HEK293 (cell line): ENCODE measurements at regions not wholly inside any gene's neighbourhood (a gene's known extent, or its start where the extent isn't known, plus 50 kb on each side); places are given as distances from the start of the nearest gene placed in this dataset.

Experiments used
- CTCF ChIA-PET: fragments of 350-600 bp; formaldehyde crosslinking; extraction: SDS; loops from one replicate; lab custom pipeline; 2021; ENCODE audit warnings: antibody characterized with exemption; lab: Yijun Ruan, JAX
- POLR2A ChIA-PET: fragments of 300-600 bp; formaldehyde crosslinking; extraction: SDS; loops from one replicate; lab custom pipeline; 2020; ENCODE audit warnings: antibody characterized with exemption, inconsistent platforms; lab: Yijun Ruan, JAX
- H3K27ac ChIP-seq: fragments of 200-500 bp; sonication (Bioruptor generic); 2 replicates; pipeline ENCODE4 v1.5.1; 2014; ENCODE audit warnings: low read depth, low read length, control low read depth, inconsistent platforms; ENCODE audit errors: extremely low read depth
- H3K36me3 ChIP-seq, 2 experiments: fragments of 200-500 bp in 1 of 2; sonication (Bioruptor generic) in 1 of 2; 1 replicate in 1 of 2; 2 replicates in 1 of 2; pipeline ENCODE4 v1.5.1; 2014 to 2017; ENCODE audit warnings: inconsistent platforms in 2 of 2, low read length in 2 of 2; ENCODE audit not compliant: control insufficient read depth in 2 of 2, insufficient read depth in 1 of 2
- H3K4me1 ChIP-seq: fragments of 200-500 bp; sonication (Bioruptor generic); 2 replicates; pipeline ENCODE4 v1.5.1; 2014; ENCODE audit warnings: mild to moderate bottlenecking, low read length, inconsistent platforms; ENCODE audit not compliant: control insufficient read depth, insufficient read depth
- H3K4me3 ChIP-seq: 2 replicates; pipeline ENCODE4 v1.5.1; 2011; ENCODE audit warnings: low read depth, mild to moderate bottlenecking, control low read depth, low read length, moderate library complexity
- H3K9me3 ChIP-seq: fragments of 200-500 bp; sonication (Bioruptor generic); 2 replicates; pipeline ENCODE4 v1.5.1; 2014; ENCODE audit warnings: low read depth, low read length, inconsistent platforms; ENCODE audit not compliant: control insufficient read depth, insufficient read depth
- IKZF3 ChIP-seq: fragments of 450-650 bp; IDR thresholded peaks from 2 replicates; pipeline ENCODE4 v1.5.0; 2018; ENCODE audit warnings: missing biosample characterization, mild to moderate bottlenecking, missing genetic modification characterization, moderate library complexity
- KLF1 ChIP-seq: fragments of 450-650 bp; formaldehyde crosslinking; IDR thresholded peaks from 2 replicates; pipeline ENCODE4 v1.5.1; 2016; ENCODE audit warnings: missing biosample characterization, missing genetic modification characterization
- MZF1 ChIP-seq: fragments of 450-650 bp; formaldehyde crosslinking; IDR thresholded peaks from 2 replicates; pipeline ENCODE4 v1.5.1; 2017; ENCODE audit warnings: missing biosample characterization, missing genetic modification characterization, borderline replicate concordance
- ZFP41 ChIP-seq: fragments of 450-650 bp; formaldehyde crosslinking; IDR thresholded peaks from 2 replicates; pipeline ENCODE4 v1.5.1; 2016; ENCODE audit warnings: missing biosample characterization, missing genetic modification characterization, borderline replicate concordance
- ZNF10 ChIP-seq: fragments of 450-650 bp; formaldehyde crosslinking; IDR thresholded peaks from 2 replicates; pipeline ENCODE4 v1.5.1; 2017; ENCODE audit warnings: missing biosample characterization, missing genetic modification characterization
- ZNF155 ChIP-seq: fragments of 450-650 bp; formaldehyde crosslinking; IDR thresholded peaks from 2 replicates; pipeline ENCODE4 v1.5.1; 2016; ENCODE audit warnings: missing biosample characterization, missing genetic modification characterization
- ZNF174 ChIP-seq: fragments of 450-650 bp; formaldehyde crosslinking; IDR thresholded peaks from 2 replicates; pipeline ENCODE4 v1.5.0; 2017; ENCODE audit warnings: missing biosample characterization, mild to moderate bottlenecking, missing genetic modification characterization
- ZNF184 ChIP-seq: fragments of 450-650 bp; IDR thresholded peaks from 2 replicates; pipeline ENCODE4 v1.5.1; 2018; ENCODE audit warnings: missing biosample characterization, mild to moderate bottlenecking, missing genetic modification characterization
- ZNF19 ChIP-seq: fragments of 450-650 bp; formaldehyde crosslinking; IDR thresholded peaks from 2 replicates; pipeline ENCODE4; 2016; ENCODE audit warnings: missing biosample characterization, missing genetic modification characterization, low read depth
- ZNF366 ChIP-seq: fragments of 450-650 bp; formaldehyde crosslinking; conservative IDR thresholded peaks from 2 replicates; pipeline ENCODE4 v1.5.1; 2016; ENCODE audit warnings: missing biosample characterization, missing genetic modification characterization
- ZNF48 ChIP-seq: fragments of 450-650 bp; formaldehyde crosslinking; IDR thresholded peaks from 2 replicates; pipeline ENCODE4 v1.5.1; 2016; ENCODE audit warnings: missing biosample characterization, missing genetic modification characterization
- ZNF501 ChIP-seq: fragments of 450-650 bp; formaldehyde crosslinking; IDR thresholded peaks from 2 replicates; pipeline ENCODE4 v1.5.1; 2016; ENCODE audit warnings: missing biosample characterization, missing genetic modification characterization
- ZNF549 ChIP-seq: fragments of 450-650 bp; IDR thresholded peaks from 2 replicates; pipeline ENCODE4 v1.5.1; 2018; ENCODE audit warnings: missing biosample characterization, missing genetic modification characterization, mild to moderate bottlenecking, inconsistent platforms, moderate library complexity
- ZNF610 ChIP-seq: fragments of 450-650 bp; formaldehyde crosslinking; IDR thresholded peaks from 2 replicates; pipeline ENCODE4 v1.5.1; 2016; ENCODE audit warnings: missing biosample characterization, missing genetic modification characterization, borderline replicate concordance
- ZNF677 ChIP-seq: fragments of 450-650 bp; IDR thresholded peaks from 2 replicates; pipeline ENCODE4 v1.5.0; 2018; ENCODE audit warnings: missing biosample characterization, mild to moderate bottlenecking, missing genetic modification characterization, moderate library complexity
- ZNF76 ChIP-seq: fragments of 450-650 bp; formaldehyde crosslinking; IDR thresholded peaks from 2 replicates; pipeline ENCODE4; 2016; ENCODE audit warnings: low read depth, missing biosample characterization, missing genetic modification characterization, borderline replicate concordance
- ZNF791 ChIP-seq: fragments of 450-650 bp; formaldehyde crosslinking; IDR thresholded peaks from 2 replicates; pipeline ENCODE4 v1.5.1; 2016; ENCODE audit warnings: missing biosample characterization, missing genetic modification characterization
- TF ChIP-seq, protein P1 (sequence below): fragments of 450-650 bp; formaldehyde crosslinking; IDR thresholded peaks from 2 replicates; pipeline ENCODE4 v1.5.1; 2016; ENCODE audit warnings: missing biosample characterization, missing genetic modification characterization
- TF ChIP-seq, protein P2 (sequence below): fragments of 450-650 bp; formaldehyde crosslinking; IDR thresholded peaks from 2 replicates; pipeline ENCODE4 v1.5.1; 2016; ENCODE audit warnings: missing biosample characterization, missing genetic modification characterization, borderline replicate concordance
- TF ChIP-seq, protein P3 (sequence below): fragments of 450-650 bp; formaldehyde crosslinking; IDR thresholded peaks from 2 replicates; pipeline ENCODE4; 2016; ENCODE audit warnings: missing biosample characterization, missing genetic modification characterization

DNA sequence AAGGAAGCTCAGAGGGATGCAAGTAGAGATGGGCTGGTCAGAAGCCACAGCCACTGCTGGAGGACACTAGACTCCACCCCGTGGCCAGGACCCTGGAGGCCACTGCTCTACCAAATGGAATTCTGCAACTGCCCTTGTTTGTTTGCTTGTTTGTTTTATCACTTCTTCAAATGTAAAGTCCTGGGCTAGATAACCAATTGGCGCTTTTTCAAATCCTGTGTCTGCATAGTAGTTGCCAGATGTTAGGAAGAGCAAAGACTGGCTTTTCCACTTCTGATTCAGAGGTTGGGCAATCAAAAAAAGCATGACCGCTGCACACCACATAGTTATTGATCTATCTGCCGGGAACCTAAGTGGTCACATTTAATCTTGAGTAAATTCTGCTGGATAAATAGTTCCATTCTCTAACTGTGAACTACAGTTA lies 255.2 kb upstream of the SFRP2 start:
- TF ChIP-seq ZNF48 (tag by site-specific recombination) (no peak), ZNF501 (tag by site-specific recombination) (no peak)
- POLR2A ChIA-PET = no interaction called here
- no peaks in the 10 kb centered on the region for H3K9me3 ChIP-seq
- no peak overlapping the region for H3K27ac ChIP-seq
- H3K4me1 ChIP-seq = peaks cover 8% of the 10 kb centered on the region
- CTCF ChIA-PET = no interaction called here
- H3K36me3 ChIP-seq = no peaks in the 10 kb centered on the region
- H3K4me3 ChIP-seq = no peak overlapping the region

DNA sequence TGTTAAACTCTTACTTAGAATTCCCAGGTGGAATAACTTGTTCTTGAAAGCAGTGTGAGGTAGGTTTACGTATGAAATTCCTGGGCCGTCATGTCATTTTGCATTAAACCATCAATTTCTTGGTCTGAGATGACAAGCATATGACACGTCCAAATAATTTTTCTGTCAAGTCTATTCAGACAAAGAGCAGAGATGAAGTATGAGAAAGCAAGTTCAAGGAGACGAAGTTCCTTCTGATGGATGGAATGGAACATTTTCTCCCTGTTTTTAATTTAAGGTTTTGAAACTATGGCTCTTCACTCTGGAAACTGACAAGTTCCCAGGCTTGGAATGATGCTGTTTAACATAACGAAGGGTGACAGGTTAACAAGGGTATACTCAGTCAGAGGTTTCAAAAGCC lies 252.8 kb upstream of the SFRP2 start:
- CTCF ChIA-PET = no interaction called here
- Histone ChIP-seq H3K4me3 (no peak overlapping the region), H3K4me1 (peaks cover 8% of the 10 kb centered on the region), H3K36me3 (no peaks in the 10 kb centered on the region), H3K27ac (no peak overlapping the region), H3K9me3 (no peaks in the 10 kb centered on the region)
- POLR2A ChIA-PET = no interaction called here
- TF ChIP-seq ZFP41 (no peak), ZNF174 (tag by site-specific recombination) (no peak), ZNF791 (tag by site-specific recombination) (no peak), ZNF19 (no peak), ZNF366 (no peak), ZNF10 (tag by site-specific recombination) (no peak), IKZF3 (tag by site-specific recombination) (no peak), MZF1 (tag by site-specific recombination) (no peak), ZNF610 (tag by site-specific recombination) (no peak), ZNF76 (tag by site-specific recombination) (no peak), ZNF184 (tag by site-specific recombination) (no peak), ZNF155 (tag by site-specific recombination) (no peak), KLF1 (tag by site-specific recombination) (no peak), ZNF677 (tag by site-specific recombination) (no peak), ZNF549 (tag by site-specific recombination) (no peak)
- TF ChIP-seq, protein P1, sequence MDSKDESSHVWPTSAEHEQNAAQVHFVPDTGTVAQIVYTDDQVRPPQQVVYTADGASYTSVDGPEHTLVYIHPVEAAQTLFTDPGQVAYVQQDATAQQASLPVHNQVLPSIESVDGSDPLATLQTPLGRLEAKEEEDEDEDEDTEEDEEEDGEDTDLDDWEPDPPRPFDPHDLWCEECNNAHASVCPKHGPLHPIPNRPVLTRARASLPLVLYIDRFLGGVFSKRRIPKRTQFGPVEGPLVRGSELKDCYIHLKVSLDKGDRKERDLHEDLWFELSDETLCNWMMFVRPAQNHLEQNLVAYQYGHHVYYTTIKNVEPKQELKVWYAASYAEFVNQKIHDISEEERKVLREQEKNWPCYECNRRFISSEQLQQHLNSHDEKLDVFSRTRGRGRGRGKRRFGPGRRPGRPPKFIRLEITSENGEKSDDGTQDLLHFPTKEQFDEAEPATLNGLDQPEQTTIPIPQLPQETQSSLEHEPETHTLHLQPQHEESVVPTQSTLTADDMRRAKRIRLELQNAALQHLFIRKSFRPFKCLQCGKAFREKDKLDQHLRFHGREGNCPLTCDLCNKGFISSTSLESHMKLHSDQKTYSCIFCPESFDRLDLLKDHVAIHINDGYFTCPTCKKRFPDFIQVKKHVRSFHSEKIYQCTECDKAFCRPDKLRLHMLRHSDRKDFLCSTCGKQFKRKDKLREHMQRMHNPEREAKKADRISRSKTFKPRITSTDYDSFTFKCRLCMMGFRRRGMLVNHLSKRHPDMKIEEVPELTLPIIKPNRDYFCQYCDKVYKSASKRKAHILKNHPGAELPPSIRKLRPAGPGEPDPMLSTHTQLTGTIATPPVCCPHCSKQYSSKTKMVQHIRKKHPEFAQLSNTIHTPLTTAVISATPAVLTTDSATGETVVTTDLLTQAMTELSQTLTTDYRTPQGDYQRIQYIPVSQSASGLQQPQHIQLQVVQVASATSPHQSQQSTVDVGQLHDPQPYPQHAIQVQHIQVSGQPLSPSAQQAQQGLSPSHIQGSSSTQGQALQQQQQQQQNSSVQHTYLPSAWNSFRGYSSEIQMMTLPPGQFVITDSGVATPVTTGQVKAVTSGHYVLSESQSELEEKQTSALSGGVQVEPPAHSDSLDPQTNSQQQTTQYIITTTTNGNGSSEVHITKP (tag by site-specific recombination) = no peak
- TF ChIP-seq, protein P2, sequence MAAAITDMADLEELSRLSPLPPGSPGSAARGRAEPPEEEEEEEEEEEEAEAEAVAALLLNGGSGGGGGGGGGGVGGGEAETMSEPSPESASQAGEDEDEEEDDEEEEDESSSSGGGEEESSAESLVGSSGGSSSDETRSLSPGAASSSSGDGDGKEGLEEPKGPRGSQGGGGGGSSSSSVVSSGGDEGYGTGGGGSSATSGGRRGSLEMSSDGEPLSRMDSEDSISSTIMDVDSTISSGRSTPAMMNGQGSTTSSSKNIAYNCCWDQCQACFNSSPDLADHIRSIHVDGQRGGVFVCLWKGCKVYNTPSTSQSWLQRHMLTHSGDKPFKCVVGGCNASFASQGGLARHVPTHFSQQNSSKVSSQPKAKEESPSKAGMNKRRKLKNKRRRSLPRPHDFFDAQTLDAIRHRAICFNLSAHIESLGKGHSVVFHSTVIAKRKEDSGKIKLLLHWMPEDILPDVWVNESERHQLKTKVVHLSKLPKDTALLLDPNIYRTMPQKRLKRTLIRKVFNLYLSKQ = no peak
- TF ChIP-seq, protein P3, sequence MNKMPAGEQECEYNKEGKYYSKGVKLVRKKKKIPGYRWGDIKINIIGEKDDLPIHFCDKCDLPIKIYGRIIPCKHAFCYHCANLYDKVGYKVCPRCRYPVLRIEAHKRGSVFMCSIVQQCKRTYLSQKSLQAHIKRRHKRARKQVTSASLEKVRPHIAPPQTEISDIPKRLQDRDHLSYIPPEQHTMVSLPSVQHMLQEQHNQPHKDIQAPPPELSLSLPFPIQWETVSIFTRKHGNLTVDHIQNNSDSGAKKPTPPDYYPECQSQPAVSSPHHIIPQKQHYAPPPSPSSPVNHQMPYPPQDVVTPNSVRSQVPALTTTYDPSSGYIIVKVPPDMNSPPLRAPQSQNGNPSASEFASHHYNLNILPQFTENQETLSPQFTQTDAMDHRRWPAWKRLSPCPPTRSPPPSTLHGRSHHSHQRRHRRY = no peak
